Liver (tissue), 8 donors: ENCODE measurements at regions not wholly inside any gene's neighbourhood (a gene's known extent, or its start where the extent isn't known, plus 50 kb on each side); places are given as distances from the start of the nearest gene placed in this dataset.

Source experiments
- DNase-seq: peaks from one replicate; pipeline ENCODE4 v3.0.0-alpha.2; 2017; ENCODE audit warnings: low spot score
- H3K27ac ChIP-seq, 2 donors: one replicate each; pipeline ENCODE4 v1.7.0; 2013; ENCODE audit warnings: inconsistent platforms in 2 of 2, low read length in 2 of 2, control low read depth in 1 of 2, low read depth in 1 of 2, mild to moderate bottlenecking in 1 of 2
- H3K27me3 ChIP-seq, 4 donors: one replicate each; pipeline versions ENCODE4 v1.6.1 to v1.7.0; 2013; ENCODE audit warnings: low read length in 3 of 4, inconsistent platforms in 1 of 4, mild to moderate bottlenecking in 1 of 4, moderate library complexity in 1 of 4; ENCODE audit not compliant: control insufficient read depth in 4 of 4, insufficient read depth in 4 of 4
- H3K36me3 ChIP-seq, 4 donors: one replicate each; pipeline versions ENCODE4 v1.6.1 to v1.7.0; 2013; ENCODE audit warnings: low read length in 3 of 4, mild to moderate bottlenecking in 3 of 4, low read depth in 1 of 4, moderate library complexity in 1 of 4; ENCODE audit not compliant: control insufficient read depth in 4 of 4, insufficient read depth in 3 of 4
- H3K4me1 ChIP-seq, 4 donors: one replicate each; pipeline versions ENCODE4 v1.6.1 to v1.7.0; 2013; ENCODE audit warnings: low read length in 3 of 4, mild to moderate bottlenecking in 3 of 4, moderate library complexity in 1 of 4; ENCODE audit not compliant: control insufficient read depth in 4 of 4, insufficient read depth in 4 of 4
- H3K4me3 ChIP-seq, 3 donors: one replicate each; pipeline versions ENCODE4 v1.6.1 to v1.7.0; 2013; ENCODE audit warnings: low read length in 3 of 3, control low read depth in 1 of 3, low read depth in 1 of 3, mild to moderate bottlenecking in 1 of 3
- H3K9ac ChIP-seq, 2 donors: one replicate each; pipeline ENCODE4 v1.7.0; 2013; ENCODE audit warnings: low read length in 2 of 2, mild to moderate bottlenecking in 2 of 2, moderate library complexity in 2 of 2, control low read depth in 1 of 2, low read depth in 1 of 2
- H3K9me3 ChIP-seq, 4 donors: one replicate each; pipeline versions ENCODE4 v1.6.1 to v1.7.0; 2013; ENCODE audit warnings: low read length in 3 of 4; ENCODE audit not compliant: control insufficient read depth in 4 of 4
- EGR1 ChIP-seq, 2 donors: IDR thresholded peaks; 2 replicates each; pipeline ENCODE4 v1.6.1; 2016 to 2018; ENCODE audit warnings: antibody characterized with exemption in 2 of 2, low read depth in 2 of 2
- FOXA1 ChIP-seq: IDR thresholded peaks from 2 replicates; pipeline ENCODE4 v1.6.1; 2016; ENCODE audit warnings: antibody characterized with exemption
- FOXA2 ChIP-seq: IDR thresholded peaks from 2 replicates; pipeline ENCODE4 v1.6.1; 2016; ENCODE audit warnings: antibody characterized with exemption
- GABPA ChIP-seq, 2 donors: IDR thresholded peaks in 1 of 2; conservative IDR thresholded peaks in 1 of 2; 2 replicates each; pipeline ENCODE4 v1.6.1; 2016; ENCODE audit warnings: antibody characterized with exemption in 2 of 2, mild to moderate bottlenecking in 1 of 2, moderate library complexity in 1 of 2
- HNF4A ChIP-seq, 2 donors: conservative IDR thresholded peaks; 2 replicates each; pipeline ENCODE4 v1.6.1; 2016; ENCODE audit warnings: antibody characterized with exemption in 2 of 2, mild to moderate bottlenecking in 2 of 2
- HNF4G ChIP-seq: IDR thresholded peaks from 2 replicates; pipeline ENCODE4 v1.6.1; 2016; ENCODE audit warnings: antibody characterized with exemption
- JUND ChIP-seq, 2 donors: IDR thresholded peaks; 2 replicates each; pipeline ENCODE4 v1.6.1; 2016; ENCODE audit warnings: antibody characterized with exemption in 2 of 2
- NR2F2 ChIP-seq: IDR thresholded peaks from 2 replicates; pipeline ENCODE4 v1.6.1; 2016; ENCODE audit warnings: antibody characterized with exemption
- RAD21 ChIP-seq, 2 donors: IDR thresholded peaks; 2 replicates each; pipeline ENCODE4 v1.6.1; 2016; ENCODE audit warnings: antibody characterized with exemption in 2 of 2, mild to moderate bottlenecking in 2 of 2
- RXRA ChIP-seq, 2 donors: IDR thresholded peaks; 2 replicates each; pipeline ENCODE4 v1.6.1; 2017 to 2018; ENCODE audit warnings: antibody characterized with exemption in 2 of 2, mild to moderate bottlenecking in 1 of 2
- SP1 ChIP-seq: IDR thresholded peaks from 2 replicates; pipeline ENCODE4 v1.6.1; 2018; ENCODE audit warnings: antibody characterized with exemption, mild to moderate bottlenecking
- TAF1 ChIP-seq: conservative IDR thresholded peaks from 2 replicates; pipeline ENCODE4 v1.6.1; 2016; ENCODE audit warnings: antibody characterized with exemption, mild to moderate bottlenecking
- YY1 ChIP-seq: IDR thresholded peaks from 2 replicates; pipeline ENCODE4 v1.6.1; 2016; ENCODE audit warnings: antibody characterized with exemption, mild to moderate bottlenecking
- ZBTB33 ChIP-seq: IDR thresholded peaks from 2 replicates; pipeline ENCODE4 v1.6.1; 2016; ENCODE audit warnings: antibody characterized with exemption
- WGBS: extraction: QIAGEN DNeasy Blood & Tissue Kit; methylation state at CpG from one replicate; pipeline ENCODE4 v1.1.7; 2013; 5-methylcytosine and 5-hydroxymethylcytosine counted together
- TF ChIP-seq, protein P1 (sequence below): fragments of 150-350 bp; IDR thresholded peaks from 2 replicates; pipeline ENCODE4 v1.5.1; 2017; ENCODE audit warnings: improper control_type of control experiment, low read depth, low read length; ENCODE audit not compliant: missing input control
- TF ChIP-seq, protein P2 (sequence below): IDR thresholded peaks from 2 replicates; pipeline ENCODE4 v1.6.1; 2016; ENCODE audit warnings: antibody characterized with exemption
- TF ChIP-seq, protein P3 (sequence below): IDR thresholded peaks from 2 replicates; pipeline ENCODE4 v1.6.1; 2016; ENCODE audit warnings: antibody characterized with exemption
- TF ChIP-seq, protein P4 (sequence below): IDR thresholded peaks from 2 replicates; pipeline ENCODE4 v1.6.1; 2016; ENCODE audit warnings: antibody characterized with exemption, mild to moderate bottlenecking
- donor health status: healthy.
- donor health status: healthy.
- donor health status: healthy.
- donor health status: healthy.
- donor health status: healthy.

GRCh38 chr2:188727846-188728245 lies 246.3 kb upstream of the COL3A1 start (continued):
- TF ChIP-seq, protein P1, sequence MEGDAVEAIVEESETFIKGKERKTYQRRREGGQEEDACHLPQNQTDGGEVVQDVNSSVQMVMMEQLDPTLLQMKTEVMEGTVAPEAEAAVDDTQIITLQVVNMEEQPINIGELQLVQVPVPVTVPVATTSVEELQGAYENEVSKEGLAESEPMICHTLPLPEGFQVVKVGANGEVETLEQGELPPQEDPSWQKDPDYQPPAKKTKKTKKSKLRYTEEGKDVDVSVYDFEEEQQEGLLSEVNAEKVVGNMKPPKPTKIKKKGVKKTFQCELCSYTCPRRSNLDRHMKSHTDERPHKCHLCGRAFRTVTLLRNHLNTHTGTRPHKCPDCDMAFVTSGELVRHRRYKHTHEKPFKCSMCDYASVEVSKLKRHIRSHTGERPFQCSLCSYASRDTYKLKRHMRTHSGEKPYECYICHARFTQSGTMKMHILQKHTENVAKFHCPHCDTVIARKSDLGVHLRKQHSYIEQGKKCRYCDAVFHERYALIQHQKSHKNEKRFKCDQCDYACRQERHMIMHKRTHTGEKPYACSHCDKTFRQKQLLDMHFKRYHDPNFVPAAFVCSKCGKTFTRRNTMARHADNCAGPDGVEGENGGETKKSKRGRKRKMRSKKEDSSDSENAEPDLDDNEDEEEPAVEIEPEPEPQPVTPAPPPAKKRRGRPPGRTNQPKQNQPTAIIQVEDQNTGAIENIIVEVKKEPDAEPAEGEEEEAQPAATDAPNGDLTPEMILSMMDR, result no peak
- TF ChIP-seq, protein P2, sequence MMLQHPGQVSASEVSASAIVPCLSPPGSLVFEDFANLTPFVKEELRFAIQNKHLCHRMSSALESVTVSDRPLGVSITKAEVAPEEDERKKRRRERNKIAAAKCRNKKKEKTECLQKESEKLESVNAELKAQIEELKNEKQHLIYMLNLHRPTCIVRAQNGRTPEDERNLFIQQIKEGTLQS, result no peak
- no peak for TF ChIP-seq EGR1 (IDR thresholded peaks at IDR 0.05; ENCODE audit: low read depth in 2 of 2)
- no peak for TF ChIP-seq GABPA (IDR thresholded peaks at IDR 0.05 in 1 of 2, conservative IDR thresholded peaks at IDR 0.05 in 1 of 2)
- no peak for TF ChIP-seq YY1
- TF ChIP-seq RAD21 (IDR thresholded peaks at IDR 0.05), result no peak

- Histone ChIP-seq H3K9ac (no peak overlapping the region), H3K9me3 (no peaks in the 10 kb centered on the region), H3K36me3 (no peaks in the 10 kb centered on the region), H3K27me3 (no peaks in the 10 kb centered on the region), H3K27ac (no peak overlapping the region), H3K4me3 (no peak overlapping the region), H3K4me1 (no peaks in the 10 kb centered on the region)
- TF ChIP-seq, protein P2, result no peak
- TF ChIP-seq FOXA1 (no peak), NR2F2 (no peak), RAD21 (IDR thresholded peaks at IDR 0.05) (no peak), TAF1 (no peak), YY1 (no peak), SP1 (no peak), JUND (IDR thresholded peaks at IDR 0.05) (no peak), RXRA (IDR thresholded peaks at IDR 0.05) (no peak), EGR1 (IDR thresholded peaks at IDR 0.05; ENCODE audit: low read depth in 2 of 2) (no peak), ZBTB33 (no peak), HNF4G (no peak), HNF4A (conservative IDR thresholded peaks at IDR 0.05) (no peak), FOXA2 (no peak)
- TF ChIP-seq, protein P3, sequence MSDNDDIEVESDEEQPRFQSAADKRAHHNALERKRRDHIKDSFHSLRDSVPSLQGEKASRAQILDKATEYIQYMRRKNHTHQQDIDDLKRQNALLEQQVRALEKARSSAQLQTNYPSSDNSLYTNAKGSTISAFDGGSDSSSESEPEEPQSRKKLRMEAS, result no peak
- TF ChIP-seq, protein P4, sequence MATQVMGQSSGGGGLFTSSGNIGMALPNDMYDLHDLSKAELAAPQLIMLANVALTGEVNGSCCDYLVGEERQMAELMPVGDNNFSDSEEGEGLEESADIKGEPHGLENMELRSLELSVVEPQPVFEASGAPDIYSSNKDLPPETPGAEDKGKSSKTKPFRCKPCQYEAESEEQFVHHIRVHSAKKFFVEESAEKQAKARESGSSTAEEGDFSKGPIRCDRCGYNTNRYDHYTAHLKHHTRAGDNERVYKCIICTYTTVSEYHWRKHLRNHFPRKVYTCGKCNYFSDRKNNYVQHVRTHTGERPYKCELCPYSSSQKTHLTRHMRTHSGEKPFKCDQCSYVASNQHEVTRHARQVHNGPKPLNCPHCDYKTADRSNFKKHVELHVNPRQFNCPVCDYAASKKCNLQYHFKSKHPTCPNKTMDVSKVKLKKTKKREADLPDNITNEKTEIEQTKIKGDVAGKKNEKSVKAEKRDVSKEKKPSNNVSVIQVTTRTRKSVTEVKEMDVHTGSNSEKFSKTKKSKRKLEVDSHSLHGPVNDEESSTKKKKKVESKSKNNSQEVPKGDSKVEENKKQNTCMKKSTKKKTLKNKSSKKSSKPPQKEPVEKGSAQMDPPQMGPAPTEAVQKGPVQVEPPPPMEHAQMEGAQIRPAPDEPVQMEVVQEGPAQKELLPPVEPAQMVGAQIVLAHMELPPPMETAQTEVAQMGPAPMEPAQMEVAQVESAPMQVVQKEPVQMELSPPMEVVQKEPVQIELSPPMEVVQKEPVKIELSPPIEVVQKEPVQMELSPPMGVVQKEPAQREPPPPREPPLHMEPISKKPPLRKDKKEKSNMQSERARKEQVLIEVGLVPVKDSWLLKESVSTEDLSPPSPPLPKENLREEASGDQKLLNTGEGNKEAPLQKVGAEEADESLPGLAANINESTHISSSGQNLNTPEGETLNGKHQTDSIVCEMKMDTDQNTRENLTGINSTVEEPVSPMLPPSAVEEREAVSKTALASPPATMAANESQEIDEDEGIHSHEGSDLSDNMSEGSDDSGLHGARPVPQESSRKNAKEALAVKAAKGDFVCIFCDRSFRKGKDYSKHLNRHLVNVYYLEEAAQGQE, result no peak
- TF ChIP-seq, protein P1, result no peak
- 44% methylated on average over 3 of the region's 3 CpGs for WGBS
- no peak for DNase-seq
These were observed 239.5 kb upstream of the COL3A1 start for GRCh38 chr2:188734691-188735090.
